ENCODE measurements at regions not wholly inside any gene's neighbourhood (a gene's known extent, or its start where the extent isn't known, plus 50 kb on each side); places are given as distances from the start of the nearest gene placed in this dataset.

GRCh38 chr5:17890501-17890900, 256.2 kb downstream of the TAF11L14 start:
- TF ChIP-seq POLR2A (IDR thresholded peaks at IDR 0.05; ENCODE audit: low read depth, low read length) (no peak), CTCF (conservative IDR thresholded peaks at IDR 0.05; ENCODE audit: low read depth, low read length) (no peak), FOS (IDR thresholded peaks at IDR 0.05; ENCODE audit: low read depth, low read length) (no peak), RAD21 (IDR thresholded peaks at IDR 0.05; ENCODE audit: low read length) (no peak), NFE2L2 (IDR thresholded peaks at IDR 0.05; ENCODE audit: low read depth, low read length) (no peak)

Measured in IMR-90 (cell line).